Body of pancreas (tissue), 4 donors: ENCODE measurements at regions not wholly inside any gene's neighbourhood (a gene's known extent, or its start where the extent isn't known, plus 50 kb on each side); places are given as distances from the start of the nearest gene placed in this dataset.

Experiments used
- POLR2A ChIP-seq, 3 donors: fragments of 450-650 bp; IDR thresholded peaks; one replicate each; pipeline ENCODE4 v1.6.1; 2016; ENCODE audit warnings: antibody characterized with exemption in 3 of 3, mild to moderate bottlenecking in 2 of 3
- TF ChIP-seq, protein P1 (sequence below), 7 experiments: fragments of 450-650 bp in 4 of 7; fragments of 200-600 bp in 3 of 7; sonication (generic) in 3 of 7; IDR thresholded peaks; one replicate each; pipeline ENCODE4 v1.5.1; 2016 to 2019; ENCODE audit warnings: antibody characterized with exemption in 7 of 7

DNA sequence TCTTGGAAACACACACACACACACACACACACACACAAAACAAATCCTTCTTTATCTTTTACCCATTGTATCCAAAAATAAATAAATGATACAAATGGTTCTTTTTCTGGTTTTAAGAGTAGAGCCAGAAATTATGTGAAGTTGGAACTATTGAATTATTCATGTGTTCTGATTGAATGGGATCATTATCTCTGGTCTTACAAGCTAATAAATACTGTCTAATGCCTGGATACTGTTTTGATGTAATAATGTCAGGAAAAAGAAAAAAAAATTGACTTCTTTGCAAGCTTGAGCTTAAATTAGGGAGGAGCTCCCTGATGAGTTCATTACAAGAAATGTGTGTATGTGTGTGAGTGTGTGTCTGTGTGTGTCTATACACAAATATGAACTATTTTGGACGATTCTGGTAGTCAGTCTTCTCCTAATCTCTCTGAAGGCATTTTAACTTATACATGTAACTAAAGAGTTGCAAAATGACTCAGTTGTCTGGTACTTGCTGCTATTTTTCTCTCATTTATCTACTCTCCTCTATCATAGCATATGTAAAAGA, 507.2 kb upstream of the AGTR1 start:
- TF ChIP-seq POLR2A (IDR thresholded peaks at IDR 0.05): no peak
- TF ChIP-seq, protein P1, sequence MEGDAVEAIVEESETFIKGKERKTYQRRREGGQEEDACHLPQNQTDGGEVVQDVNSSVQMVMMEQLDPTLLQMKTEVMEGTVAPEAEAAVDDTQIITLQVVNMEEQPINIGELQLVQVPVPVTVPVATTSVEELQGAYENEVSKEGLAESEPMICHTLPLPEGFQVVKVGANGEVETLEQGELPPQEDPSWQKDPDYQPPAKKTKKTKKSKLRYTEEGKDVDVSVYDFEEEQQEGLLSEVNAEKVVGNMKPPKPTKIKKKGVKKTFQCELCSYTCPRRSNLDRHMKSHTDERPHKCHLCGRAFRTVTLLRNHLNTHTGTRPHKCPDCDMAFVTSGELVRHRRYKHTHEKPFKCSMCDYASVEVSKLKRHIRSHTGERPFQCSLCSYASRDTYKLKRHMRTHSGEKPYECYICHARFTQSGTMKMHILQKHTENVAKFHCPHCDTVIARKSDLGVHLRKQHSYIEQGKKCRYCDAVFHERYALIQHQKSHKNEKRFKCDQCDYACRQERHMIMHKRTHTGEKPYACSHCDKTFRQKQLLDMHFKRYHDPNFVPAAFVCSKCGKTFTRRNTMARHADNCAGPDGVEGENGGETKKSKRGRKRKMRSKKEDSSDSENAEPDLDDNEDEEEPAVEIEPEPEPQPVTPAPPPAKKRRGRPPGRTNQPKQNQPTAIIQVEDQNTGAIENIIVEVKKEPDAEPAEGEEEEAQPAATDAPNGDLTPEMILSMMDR (IDR thresholded peaks at IDR 0.05): no peak
